K562 (cell line): ENCODE measurements at regions not wholly inside any gene's neighbourhood (a gene's known extent, or its start where the extent isn't known, plus 50 kb on each side); places are given as distances from the start of the nearest gene placed in this dataset.

Source experiments
- ATAC-seq: fragments of 200-7000 bp; cut with Tn5 transposase; 3 replicates; pipeline ENCODE4 v1.9.1; 2020; ENCODE audit warnings: moderate library complexity
- BruUV-seq: library from RNA; stranded (reverse); fragments of 400-500 nt; replicated peaks from 2 replicates; lab custom pipeline; 2021; lab: Mats Ljungman, UMichigan
- CTCF ChIA-PET: fragments of 300-600 bp; formaldehyde crosslinking; extraction: SDS; loops from one replicate; lab custom pipeline; 2021; ENCODE audit warnings: low intra/inter-chr PET ratio; lab: Yijun Ruan, JAX
- POLR2A ChIA-PET: fragments of 300-600, 350-650 bp; sonication (Branson Sonifier 250); formaldehyde crosslinking; extraction: SDS; loops from one replicate; lab custom pipeline; 2021; ENCODE audit warnings: antibody characterized with exemption, inconsistent platforms; lab: Yijun Ruan, JAX
- DNase-seq, 4 experiments: peaks; one replicate each; pipeline versions ENCODE4 v3.0.0 to v3.0.0-alpha.2; 2011 to 2018; ENCODE audit warnings: low spot score in 3 of 4, mixed read lengths in 3 of 4; ENCODE audit errors: extremely low read depth in 1 of 4
- FAIRE-seq: peaks from 2 replicates; lab custom pipeline; 2011; peaks lifted over from hg19 to GRCh38; lab: Jason Lieb, UNC
- H2AFZ ChIP-seq: 2 replicates; pipeline ENCODE4 v1.6.0; 2011; ENCODE audit warnings: low read depth, low read length, control low read depth, inconsistent platforms
- H3K27ac ChIP-seq: fragments of 200-600 bp; 3 replicates; pipeline ENCODE4 v1.8.0; 2011; ENCODE audit warnings: low read depth, mild to moderate bottlenecking, control low read depth, inconsistent platforms, low read length, moderate library complexity, mixed read lengths; ENCODE audit errors: extremely low read depth
- H3K27me3 ChIP-seq, 2 experiments: fragments of 300-600 bp in 1 of 2; 2 replicates in 1 of 2; 3 replicates in 1 of 2; pipeline versions ENCODE4 v1.6.0 to v1.8.0; 2011; ENCODE audit warnings: inconsistent platforms in 2 of 2, low read length in 2 of 2, mild to moderate bottlenecking in 1 of 2, mixed read lengths in 1 of 2, moderate library complexity in 1 of 2; ENCODE audit not compliant: control insufficient read depth in 2 of 2, insufficient read depth in 2 of 2
- H3K36me3 ChIP-seq: fragments of 300-600 bp; 3 replicates; pipeline ENCODE4 v1.8.0; 2011; ENCODE audit warnings: mild to moderate bottlenecking, low read length, inconsistent platforms; ENCODE audit not compliant: control insufficient read depth, insufficient read depth
- H3K4me1 ChIP-seq, 2 experiments: fragments of 200-600 bp in 1 of 2; replicated peaks in 1 of 2; 2 replicates in 1 of 2; 3 replicates in 1 of 2; pipeline versions ENCODE4 v1.5.1 to v1.8.0; 2011; ENCODE audit warnings: inconsistent platforms in 2 of 2, low read length in 2 of 2, mild to moderate bottlenecking in 1 of 2, mixed read lengths in 1 of 2, moderate library complexity in 1 of 2; ENCODE audit not compliant: control insufficient read depth in 2 of 2, insufficient read depth in 2 of 2
- H3K4me2 ChIP-seq: 2 replicates; pipeline ENCODE4 v1.6.1; 2011; ENCODE audit warnings: low read length, control low read depth, inconsistent platforms, mixed read lengths; ENCODE audit not compliant: insufficient read depth
- H3K4me3 ChIP-seq: fragments of 200-600 bp; sonication (generic), shearing (Covaris generic); 2 replicates; pipeline ENCODE4 v1.5.1; 2016; ENCODE audit warnings: control low read depth, inconsistent platforms
- H3K79me2 ChIP-seq: fragments of 200-600 bp; 3 replicates; pipeline ENCODE4 v1.8.0; 2011; ENCODE audit warnings: low read length, inconsistent platforms; ENCODE audit not compliant: control insufficient read depth, insufficient read depth
- H3K9ac ChIP-seq, 2 experiments: 2 replicates each; pipeline versions ENCODE4 v1.6.0 to v1.6.1; 2011; ENCODE audit warnings: low read depth in 2 of 2, low read length in 2 of 2, control low read depth in 1 of 2, inconsistent platforms in 1 of 2, mild to moderate bottlenecking in 1 of 2, mixed read lengths in 1 of 2; ENCODE audit not compliant: insufficient read depth in 1 of 2
- H3K9me1 ChIP-seq: one replicate; pipeline ENCODE4 v1.6.0; 2011; ENCODE audit warnings: inconsistent platforms, mild to moderate bottlenecking, low read length, moderate library complexity; ENCODE audit not compliant: control insufficient read depth, insufficient read depth
- H3K9me3 ChIP-seq: replicated peaks from 2 replicates; pipeline ENCODE4 v1.5.1; 2011; ENCODE audit warnings: low read depth, low read length, inconsistent platforms; ENCODE audit not compliant: control insufficient read depth, insufficient read depth
- H4K20me1 ChIP-seq: replicated peaks from 2 replicates; pipeline ENCODE4 v1.6.1; 2011; ENCODE audit warnings: low read length, inconsistent platforms, mixed read lengths; ENCODE audit not compliant: control insufficient read depth, insufficient read depth
- C11orf30 ChIP-seq: fragments of 450-650 bp; IDR thresholded peaks from 2 replicates; pipeline ENCODE4 v1.6.1; 2016; ENCODE audit warnings: low read depth, mild to moderate bottlenecking
- ELF1 ChIP-seq: fragments of 200-800 bp; sonication (Bioruptor generic); IDR thresholded peaks from 2 replicates; pipeline ENCODE4 v1.6.1; 2016; ENCODE audit warnings: missing genetic modification characterization, missing compliant biosample characterization
- ETV1 ChIP-seq: fragments of 450-650 bp; conservative IDR thresholded peaks from 2 replicates; pipeline ENCODE4 v1.6.1; 2016; ENCODE audit warnings: missing genetic modification characterization, control low read depth, low read depth, missing compliant biosample characterization
- ETV5 ChIP-seq: sonication (generic); formaldehyde crosslinking; IDR thresholded peaks from 2 replicates; pipeline ENCODE4 v1.4.0; 2020; ENCODE audit warnings: low read depth, mild to moderate bottlenecking, missing genetic modification reagents
- MAFF ChIP-seq: IDR thresholded peaks from 2 replicates; pipeline ENCODE4 v1.6.1; 2012; ENCODE audit warnings: low read length, improper control_type of control experiment
- NR0B1 ChIP-seq: fragments of 450-650 bp; IDR thresholded peaks from one replicate; pipeline ENCODE4 v1.6.1; 2018; ENCODE audit warnings: mild to moderate bottlenecking, moderate library complexity; ENCODE audit not compliant: partially characterized antibody
- PPARD ChIP-seq: fragments of 250-450 bp; sonication (Bioruptor Pico); IDR thresholded peaks from 2 replicates; pipeline ENCODE4 v1.8.0; 2022; ENCODE audit warnings: inconsistent platforms, mild to moderate bottlenecking, moderate library complexity
- PTBP1 ChIP-seq: fragments of 200-400 bp; formaldehyde crosslinking; IDR thresholded peaks from 2 replicates; pipeline ENCODE4 v1.6.1; 2017; ENCODE audit warnings: low read depth, low read length
- RFX5 ChIP-seq: IDR thresholded peaks from 2 replicates; pipeline ENCODE4 v1.6.1; 2011; ENCODE audit warnings: low read depth, mild to moderate bottlenecking, improper control_type of control experiment, low read length
- U2AF2 ChIP-seq: fragments of 200-400 bp; formaldehyde crosslinking; optimal IDR thresholded peaks from 2 replicates; pipeline ENCODE3; 2017; ENCODE audit warnings: low read depth, mild to moderate bottlenecking, low read length
- ZNF232 ChIP-seq: sonication (generic); formaldehyde crosslinking; IDR thresholded peaks from 2 replicates; pipeline ENCODE4 v1.8.0; 2022; ENCODE audit warnings: mild to moderate bottlenecking, missing genetic modification reagents
- ZNF316 ChIP-seq: fragments of 450-650 bp; IDR thresholded peaks from 2 replicates; pipeline ENCODE4 v1.6.1; 2016
- ZNF318 ChIP-seq, 2 experiments: fragments of 450-650 bp; IDR thresholded peaks; 2 replicates each; pipeline ENCODE4 v1.6.1; 2016; ENCODE audit warnings: mild to moderate bottlenecking in 2 of 2, borderline replicate concordance in 1 of 2, low read depth in 1 of 2, moderate library complexity in 1 of 2
- WGBS: fragments of 100-300 bp; shearing (Covaris generic); methylation state at CpG from one replicate; pipeline ENCODE4 v1.1.6; 2016; ENCODE audit warnings: low coverage, mixed read lengths; ENCODE audit not compliant: insufficient coverage; ENCODE audit errors: missing lambda C conversion rate; 5-methylcytosine and 5-hydroxymethylcytosine counted together
- in situ Hi-C: fragments of 300-500 bp; cut with MboI; formaldehyde crosslinking; loops from 4 replicates; pipeline ENCODE4 v1.15.0; 2018; ENCODE audit warnings: inconsistent platforms, mixed read lengths
- intact Hi-C: fragments of 100-400 bp; cut with micrococcal nuclease; formaldehyde crosslinking; loops from 2 replicates; pipeline ENCODE4 v1.14.2; 2022

DNA sequence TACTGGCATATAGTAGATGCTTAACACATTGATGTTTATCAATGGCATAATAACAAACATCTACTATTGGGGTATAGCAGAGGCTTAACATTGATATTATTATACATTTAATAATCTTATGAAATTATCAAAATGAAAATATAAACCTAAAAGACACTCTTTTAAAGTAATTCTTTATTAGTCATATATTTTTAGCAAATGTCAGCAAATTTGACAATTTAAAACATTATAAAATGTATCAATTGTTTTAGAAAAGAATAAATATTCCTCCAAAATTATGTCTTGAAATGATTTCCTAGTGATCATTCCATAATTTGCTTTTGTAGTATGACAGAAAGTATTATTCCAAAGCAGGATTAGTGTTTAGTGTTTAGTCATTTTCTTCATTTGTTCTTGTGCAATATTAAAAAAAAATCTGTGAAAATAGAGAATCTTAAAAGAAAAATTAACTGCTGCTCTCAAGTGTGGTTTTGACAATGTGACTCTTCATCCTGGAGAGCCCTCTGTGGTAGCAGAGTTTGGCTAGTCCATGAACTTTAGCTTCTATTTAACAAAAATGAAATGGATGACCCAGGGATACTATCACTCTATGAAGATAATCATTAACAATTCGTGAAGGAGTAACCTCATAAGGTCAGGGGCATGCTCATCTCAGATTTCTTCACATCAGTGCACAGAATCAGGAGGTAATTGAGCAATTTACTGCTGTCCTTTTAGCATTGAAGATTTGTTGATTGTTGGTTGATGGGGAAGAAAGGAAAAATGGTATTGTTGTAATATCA is 1018.5 kb downstream of the LRFN5 start:
- Histone ChIP-seq H3K4me3 (no peak overlapping the region), H3K27ac (no peak overlapping the region), H2AFZ (no peak overlapping the region), H3K9me1 (no peaks in the 10 kb centered on the region), H3K4me1 (no peaks in the 10 kb centered on the region), H3K27me3 (no peaks in the 10 kb centered on the region), H3K9ac (no peak overlapping the region), H4K20me1 (no peaks in the 10 kb centered on the region), H3K4me2 (no peak overlapping the region), H3K79me2 (no peaks in the 10 kb centered on the region), H3K9me3 (no peaks in the 10 kb centered on the region), H3K36me3 (no peaks in the 10 kb centered on the region)
- FAIRE-seq (no peak), ATAC-seq (no peak), DNase-seq (no peak)
- POLR2A ChIA-PET: no interaction called here
- BruUV-seq: no TSS peak
- WGBS: 0% methylated on average over 1 of the region's 1 CpG
- in situ Hi-C loops (no loop called here), intact Hi-C loops (no loop called here)
- CTCF ChIA-PET: no interaction called here
- TF ChIP-seq ZNF318 (IDR thresholded peaks at IDR 0.05; ENCODE audit: borderline replicate concordance in 1 of 2, low read depth in 1 of 2) (no peak), ZNF316 (peak; percentile 45; the same call in 1 of the 2 replicates), U2AF2 (no peak), ELF1 (tag) (no peak), PTBP1 (no peak), NR0B1 (no peak), ZNF232 (CRISPR knock-in tag) (no peak), MAFF (peak; percentile 3; the same call in 1 of the 2 replicates), C11orf30 (peak; percentile 15; the same call in 1 of the 2 replicates), ETV5 (no peak), RFX5 (no peak), ETV1 (no peak), PPARD (CRISPR knock-in tag) (no peak)
